Upper lobe of left lung (tissue), 6 donors: ENCODE measurements at regions not wholly inside any gene's neighbourhood (a gene's known extent, or its start where the extent isn't known, plus 50 kb on each side); places are given as distances from the start of the nearest gene placed in this dataset.

ENCODE experiments used
- ATAC-seq, 2 donors: fragments of 200-7000 bp; cut with Tn5 transposase; one replicate each; pipeline ENCODE4 v1.9.1; 2022; ENCODE audit warnings: mild to moderate bottlenecking in 2 of 2, moderate library complexity in 2 of 2; ENCODE audit not compliant: low FRiP score in 2 of 2
- DNase-seq, 2 donors: peaks; one replicate each; pipeline ENCODE4 v3.0.0-alpha.2; 2019 to 2020
- H3K27ac ChIP-seq, 4 donors: fragments of 200-600 bp; sonication (generic); one replicate each; pipeline ENCODE4 v1.5.1; 2016 to 2019
- H3K27me3 ChIP-seq, 4 donors: fragments of 200-600 bp; sonication (generic); one replicate each; pipeline ENCODE4 v1.5.1; 2017 to 2019
- H3K36me3 ChIP-seq, 4 donors: fragments of 200-600 bp; sonication (generic); one replicate each; pipeline ENCODE4 v1.5.1; 2016 to 2019
- H3K4me1 ChIP-seq, 4 donors: fragments of 200-600 bp; sonication (generic); one replicate each; pipeline ENCODE4 v1.5.1; 2018 to 2019
- H3K4me3 ChIP-seq, 4 donors: fragments of 200-600 bp; sonication (generic); one replicate each; pipeline ENCODE4 v1.5.1; 2017 to 2019; ENCODE audit warnings: mild to moderate bottlenecking in 2 of 4, moderate library complexity in 1 of 4
- H3K9me3 ChIP-seq, 4 donors: fragments of 200-600 bp; sonication (generic); one replicate each; pipeline ENCODE4 v1.5.1; 2018 to 2019
- CTCF ChIP-seq, 6 experiments: fragments of 450-650 bp in 4 of 6; fragments of 200-600 bp in 2 of 6; sonication (generic) in 2 of 6; IDR thresholded peaks; one replicate each; pipeline ENCODE4 v1.5.1; 2016 to 2019; ENCODE audit warnings: antibody characterized with exemption in 6 of 6
- EP300 ChIP-seq, 4 donors: sonication (generic); formaldehyde crosslinking; IDR thresholded peaks; one replicate each; pipeline ENCODE4 v1.5.1; 2017; ENCODE audit warnings: antibody characterized with exemption in 4 of 4, control low read depth in 2 of 4
- POLR2A ChIP-seq, 4 donors: fragments of 450-650 bp; IDR thresholded peaks; one replicate each; pipeline ENCODE4 v1.5.1; 2016 to 2017; ENCODE audit warnings: antibody characterized with exemption in 4 of 4, mild to moderate bottlenecking in 2 of 4
- POLR2AphosphoS5 ChIP-seq, 2 donors: sonication (generic); formaldehyde crosslinking; IDR thresholded peaks; one replicate each; pipeline ENCODE4 v1.5.1; 2017; ENCODE audit warnings: antibody characterized with exemption in 2 of 2
- WGBS, 2 donors: methylation state at CpG; one replicate each; pipeline ENCODE4 v1.1.5; 2017 to 2018; 5-methylcytosine and 5-hydroxymethylcytosine counted together
- donor health status: DM: no; HTN: no; CAD: no; lungs with moderate emphysema.
- donor health status: DM: no; HTN: yes; CAD: no; lungs with severe emphysema.

GRCh38 chr7:79786187-79786586 is 332.7 kb upstream of the MAGI2 start:
- no peak overlapping the region for H3K4me3 ChIP-seq
- H3K4me1 ChIP-seq: no peaks in the 10 kb centered on the region
- 59 to 66% methylated on average over 5 of the region's 5 CpGs for WGBS, 2 donors
- ATAC-seq (no peak), DNase-seq (no peak)
- H3K9me3 ChIP-seq: no peaks in the 10 kb centered on the region
- no peaks in the 10 kb centered on the region for H3K27me3 ChIP-seq
- TF ChIP-seq EP300 (IDR thresholded peaks at IDR 0.05) (no peak), POLR2AphosphoS5 (IDR thresholded peaks at IDR 0.05) (no peak), POLR2A (IDR thresholded peaks at IDR 0.05) (no peak), CTCF (IDR thresholded peaks at IDR 0.05) (no peak)
- no peaks in the 10 kb centered on the region for H3K36me3 ChIP-seq
- H3K27ac ChIP-seq: no peak overlapping the region

GRCh38 chr7:79785556-79785955 is 332.1 kb upstream of the MAGI2 start:
- no peak for DNase-seq
- H3K4me1 ChIP-seq: no peaks in the 10 kb centered on the region
- H3K27ac ChIP-seq: no peak overlapping the region
- TF ChIP-seq EP300 (IDR thresholded peaks at IDR 0.05): no peak
- no peaks in the 10 kb centered on the region for H3K9me3 ChIP-seq
- WGBS, 2 donors: 77 to 79% methylated on average over 3 of the region's 3 CpGs
- no peaks in the 10 kb centered on the region for H3K27me3 ChIP-seq
- ATAC-seq: no peak
- no peaks in the 10 kb centered on the region for H3K36me3 ChIP-seq
- no peak overlapping the region for H3K4me3 ChIP-seq

- Histone ChIP-seq H3K36me3 (no peaks in the 10 kb centered on the region), H3K4me1 (peaks cover 0 to 3% (median 0%) of the 10 kb centered on the region in 4 donors), H3K4me3 (no peak overlapping the region), H3K27ac (no peak overlapping the region), H3K9me3 (no peaks in the 10 kb centered on the region), H3K27me3 (no peaks in the 10 kb centered on the region)
- ATAC-seq (no peak), DNase-seq (no peak)
- TF ChIP-seq POLR2A (IDR thresholded peaks at IDR 0.05): no peak
- TF ChIP-seq CTCF (IDR thresholded peaks at IDR 0.05): no peak
- no peak for TF ChIP-seq EP300 (IDR thresholded peaks at IDR 0.05)
- TF ChIP-seq POLR2AphosphoS5 (IDR thresholded peaks at IDR 0.05): no peak
These were observed 329.4 kb upstream of the MAGI2 start for GRCh38 chr7:79782906-79783305.

GRCh38 chr7:79782256-79782655 is 328.8 kb upstream of the MAGI2 start:
- H3K27ac ChIP-seq: no peak overlapping the region
- H3K4me3 ChIP-seq: no peak overlapping the region
- no peak for DNase-seq
- no peak for ATAC-seq
- 59 to 69% methylated on average over 3 of the region's 3 CpGs for WGBS, 2 donors
- H3K36me3 ChIP-seq: no peaks in the 10 kb centered on the region
- no peaks in the 10 kb centered on the region for H3K9me3 ChIP-seq
- H3K27me3 ChIP-seq: no peaks in the 10 kb centered on the region
- H3K4me1 ChIP-seq: peaks cover 0 to 3% (median 0%) of the 10 kb centered on the region in 4 donors
- TF ChIP-seq POLR2AphosphoS5 (IDR thresholded peaks at IDR 0.05) (no peak), POLR2A (IDR thresholded peaks at IDR 0.05) (no peak), CTCF (IDR thresholded peaks at IDR 0.05) (no peak), EP300 (IDR thresholded peaks at IDR 0.05) (no peak)

DNA sequence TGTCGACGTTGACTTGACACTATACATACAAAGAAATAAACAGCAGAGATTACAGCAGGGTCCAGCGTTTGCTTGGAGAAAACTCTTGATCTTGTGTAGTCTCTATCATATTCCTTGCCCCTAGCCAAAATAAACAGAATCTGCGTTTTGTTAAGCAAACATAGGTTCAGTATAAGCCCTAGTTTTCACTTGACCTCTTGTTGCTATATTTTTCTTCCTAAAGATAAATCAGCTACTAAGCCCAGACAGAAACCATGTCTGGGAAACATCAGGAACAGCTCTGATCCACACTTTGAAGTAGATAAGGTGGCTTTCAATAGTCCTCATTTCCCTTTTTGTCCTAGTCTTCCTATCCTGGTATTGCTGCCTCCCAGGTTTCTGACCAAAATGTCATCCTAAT is 328.2 kb upstream of the MAGI2 start:
- TF ChIP-seq EP300 (IDR thresholded peaks at IDR 0.05) (no peak), POLR2AphosphoS5 (IDR thresholded peaks at IDR 0.05) (no peak), POLR2A (IDR thresholded peaks at IDR 0.05) (no peak), CTCF (IDR thresholded peaks at IDR 0.05) (no peak)
- Histone ChIP-seq H3K36me3 (no peaks in the 10 kb centered on the region), H3K9me3 (no peaks in the 10 kb centered on the region), H3K27ac (no peak overlapping the region), H3K27me3 (no peaks in the 10 kb centered on the region), H3K4me3 (no peak overlapping the region), H3K4me1 (peaks cover 0 to 3% (median 0%) of the 10 kb centered on the region in 4 donors)
- no peak for ATAC-seq
- 37 to 43% methylated on average over 4 of the region's 4 CpGs for WGBS, 2 donors
- no peak for DNase-seq
